K562 (cell line): ENCODE measurements at regions not wholly inside any gene's neighbourhood (a gene's known extent, or its start where the extent isn't known, plus 50 kb on each side); places are given as distances from the start of the nearest gene placed in this dataset.

ENCODE experiments used
- ATAC-seq: fragments of 200-7000 bp; cut with Tn5 transposase; 3 replicates; pipeline ENCODE4 v1.9.1; 2020; ENCODE audit warnings: moderate library complexity
- BruUV-seq: library from RNA; stranded (reverse); fragments of 400-500 nt; replicated peaks from 2 replicates; lab custom pipeline; 2021; lab: Mats Ljungman, UMichigan
- CTCF ChIA-PET: fragments of 300-600 bp; formaldehyde crosslinking; extraction: SDS; loops from one replicate; lab custom pipeline; 2021; ENCODE audit warnings: low intra/inter-chr PET ratio; lab: Yijun Ruan, JAX
- POLR2A ChIA-PET: fragments of 300-600, 350-650 bp; sonication (Branson Sonifier 250); formaldehyde crosslinking; extraction: SDS; loops from one replicate; lab custom pipeline; 2021; ENCODE audit warnings: antibody characterized with exemption, inconsistent platforms; lab: Yijun Ruan, JAX
- DNase-seq, 4 experiments: peaks; one replicate each; pipeline versions ENCODE4 v3.0.0 to v3.0.0-alpha.2; 2011 to 2018; ENCODE audit warnings: low spot score in 3 of 4, mixed read lengths in 3 of 4; ENCODE audit errors: extremely low read depth in 1 of 4
- FAIRE-seq: peaks from 2 replicates; lab custom pipeline; 2011; peaks lifted over from hg19 to GRCh38; lab: Jason Lieb, UNC
- H2AFZ ChIP-seq: 2 replicates; pipeline ENCODE4 v1.6.0; 2011; ENCODE audit warnings: low read depth, low read length, control low read depth, inconsistent platforms
- H3K27ac ChIP-seq: fragments of 200-600 bp; 3 replicates; pipeline ENCODE4 v1.8.0; 2011; ENCODE audit warnings: low read depth, mild to moderate bottlenecking, control low read depth, inconsistent platforms, low read length, moderate library complexity, mixed read lengths; ENCODE audit errors: extremely low read depth
- H3K27me3 ChIP-seq, 2 experiments: fragments of 300-600 bp in 1 of 2; 2 replicates in 1 of 2; 3 replicates in 1 of 2; pipeline versions ENCODE4 v1.6.0 to v1.8.0; 2011; ENCODE audit warnings: inconsistent platforms in 2 of 2, low read length in 2 of 2, mild to moderate bottlenecking in 1 of 2, mixed read lengths in 1 of 2, moderate library complexity in 1 of 2; ENCODE audit not compliant: control insufficient read depth in 2 of 2, insufficient read depth in 2 of 2
- H3K36me3 ChIP-seq: fragments of 300-600 bp; 3 replicates; pipeline ENCODE4 v1.8.0; 2011; ENCODE audit warnings: mild to moderate bottlenecking, low read length, inconsistent platforms; ENCODE audit not compliant: control insufficient read depth, insufficient read depth
- H3K4me1 ChIP-seq, 2 experiments: fragments of 200-600 bp in 1 of 2; replicated peaks in 1 of 2; 2 replicates in 1 of 2; 3 replicates in 1 of 2; pipeline versions ENCODE4 v1.5.1 to v1.8.0; 2011; ENCODE audit warnings: inconsistent platforms in 2 of 2, low read length in 2 of 2, mild to moderate bottlenecking in 1 of 2, mixed read lengths in 1 of 2, moderate library complexity in 1 of 2; ENCODE audit not compliant: control insufficient read depth in 2 of 2, insufficient read depth in 2 of 2
- H3K4me2 ChIP-seq: 2 replicates; pipeline ENCODE4 v1.6.1; 2011; ENCODE audit warnings: low read length, control low read depth, inconsistent platforms, mixed read lengths; ENCODE audit not compliant: insufficient read depth
- H3K4me3 ChIP-seq: fragments of 200-600 bp; sonication (generic), shearing (Covaris generic); 2 replicates; pipeline ENCODE4 v1.5.1; 2016; ENCODE audit warnings: control low read depth, inconsistent platforms
- H3K79me2 ChIP-seq: fragments of 200-600 bp; 3 replicates; pipeline ENCODE4 v1.8.0; 2011; ENCODE audit warnings: low read length, inconsistent platforms; ENCODE audit not compliant: control insufficient read depth, insufficient read depth
- H3K9ac ChIP-seq, 2 experiments: 2 replicates each; pipeline versions ENCODE4 v1.6.0 to v1.6.1; 2011; ENCODE audit warnings: low read depth in 2 of 2, low read length in 2 of 2, control low read depth in 1 of 2, inconsistent platforms in 1 of 2, mild to moderate bottlenecking in 1 of 2, mixed read lengths in 1 of 2; ENCODE audit not compliant: insufficient read depth in 1 of 2
- H3K9me1 ChIP-seq: one replicate; pipeline ENCODE4 v1.6.0; 2011; ENCODE audit warnings: inconsistent platforms, mild to moderate bottlenecking, low read length, moderate library complexity; ENCODE audit not compliant: control insufficient read depth, insufficient read depth
- H3K9me3 ChIP-seq: replicated peaks from 2 replicates; pipeline ENCODE4 v1.5.1; 2011; ENCODE audit warnings: low read depth, low read length, inconsistent platforms; ENCODE audit not compliant: control insufficient read depth, insufficient read depth
- H4K20me1 ChIP-seq: replicated peaks from 2 replicates; pipeline ENCODE4 v1.6.1; 2011; ENCODE audit warnings: low read length, inconsistent platforms, mixed read lengths; ENCODE audit not compliant: control insufficient read depth, insufficient read depth
- FOXM1 ChIP-seq, 2 experiments: fragments of 450-650 bp in 1 of 2; sonication (generic) in 1 of 2; formaldehyde crosslinking in 1 of 2; IDR thresholded peaks; 2 replicates each; pipeline versions ENCODE4 v1.6.1 to v1.9.0; 2017 to 2022; ENCODE audit warnings: low read depth in 2 of 2, mild to moderate bottlenecking in 2 of 2, missing genetic modification reagents in 1 of 2, moderate library complexity in 1 of 2
- GTF2A2 ChIP-seq: IDR thresholded peaks from 2 replicates; pipeline ENCODE4 v1.6.1; 2016; ENCODE audit warnings: mild to moderate bottlenecking, missing genetic modification characterization, missing compliant biosample characterization
- SETDB1 ChIP-seq: IDR thresholded peaks from one replicate; pipeline ENCODE4 v1.6.1; 2012; ENCODE audit warnings: low read length, control low read depth, inconsistent platforms
- SP1 ChIP-seq: sonication (generic); formaldehyde crosslinking; IDR thresholded peaks from 2 replicates; pipeline ENCODE4 v1.8.1; 2022; ENCODE audit warnings: mild to moderate bottlenecking, missing genetic modification reagents
- TCF7 ChIP-seq: sonication (generic); IDR thresholded peaks from 2 replicates; pipeline ENCODE4 v1.6.1; 2016; ENCODE audit warnings: antibody characterized with exemption, borderline replicate concordance
- YY1 ChIP-seq, 3 experiments: IDR thresholded peaks; 2 replicates each; pipeline ENCODE4 v1.6.1; 2011; ENCODE audit warnings: low read length in 2 of 3, mild to moderate bottlenecking in 2 of 3, moderate library complexity in 2 of 3, borderline replicate concordance in 1 of 3, control low read depth in 1 of 3, low read depth in 1 of 3; ENCODE audit not compliant: insufficient read depth in 3 of 3, insufficient replicate concordance in 2 of 3, control insufficient read depth in 1 of 3, insufficient read length in 1 of 3; ENCODE audit errors: extremely low read depth in 1 of 3
- WGBS: fragments of 100-300 bp; shearing (Covaris generic); methylation state at CpG from one replicate; pipeline ENCODE4 v1.1.6; 2016; ENCODE audit warnings: low coverage, mixed read lengths; ENCODE audit not compliant: insufficient coverage; ENCODE audit errors: missing lambda C conversion rate; 5-methylcytosine and 5-hydroxymethylcytosine counted together
- in situ Hi-C: fragments of 300-500 bp; cut with MboI; formaldehyde crosslinking; loops from 4 replicates; pipeline ENCODE4 v1.15.0; 2018; ENCODE audit warnings: inconsistent platforms, mixed read lengths
- intact Hi-C: fragments of 100-400 bp; cut with micrococcal nuclease; formaldehyde crosslinking; loops from 2 replicates; pipeline ENCODE4 v1.14.2; 2022
- TF ChIP-seq, protein P1 (sequence below): sonication (generic); formaldehyde crosslinking; IDR thresholded peaks from 2 replicates; pipeline ENCODE4 v1.8.0; 2022; ENCODE audit warnings: mild to moderate bottlenecking, missing genetic modification reagents, borderline replicate concordance
- TF ChIP-seq, protein P2 (sequence below): fragments of 250-450 bp; sonication (Bioruptor Pico); IDR thresholded peaks from 2 replicates; pipeline ENCODE4 v1.6.1; 2021; ENCODE audit warnings: mild to moderate bottlenecking
- TF ChIP-seq, protein P3 (sequence below): fragments of 450-650 bp; conservative IDR thresholded peaks from 2 replicates; pipeline ENCODE4 v1.6.1; 2016; ENCODE audit warnings: missing genetic modification characterization, low read depth, mild to moderate bottlenecking, control low read depth, missing compliant biosample characterization

DNA sequence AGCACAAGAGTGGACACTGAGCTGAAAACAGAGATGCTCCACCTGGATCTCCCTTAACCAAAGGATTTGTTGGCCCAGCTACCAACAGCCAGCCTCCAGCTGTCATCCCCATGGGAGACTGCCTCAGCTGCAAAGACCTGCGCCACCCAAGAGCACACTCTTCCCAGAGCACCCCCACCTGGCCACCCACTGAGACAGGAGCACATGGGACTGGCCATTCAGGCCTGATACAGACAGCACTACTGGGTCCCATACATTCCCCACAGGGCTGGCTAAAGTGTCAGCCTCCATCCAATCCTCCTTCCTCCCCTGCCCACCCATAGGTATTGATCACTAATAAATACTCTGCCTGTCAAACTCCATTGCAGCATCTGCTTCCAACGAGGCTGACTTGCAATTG is 241.5 kb downstream of the BCL11B start:
- FAIRE-seq, result no peak
- CTCF ChIA-PET, result no interaction called here

DNA sequence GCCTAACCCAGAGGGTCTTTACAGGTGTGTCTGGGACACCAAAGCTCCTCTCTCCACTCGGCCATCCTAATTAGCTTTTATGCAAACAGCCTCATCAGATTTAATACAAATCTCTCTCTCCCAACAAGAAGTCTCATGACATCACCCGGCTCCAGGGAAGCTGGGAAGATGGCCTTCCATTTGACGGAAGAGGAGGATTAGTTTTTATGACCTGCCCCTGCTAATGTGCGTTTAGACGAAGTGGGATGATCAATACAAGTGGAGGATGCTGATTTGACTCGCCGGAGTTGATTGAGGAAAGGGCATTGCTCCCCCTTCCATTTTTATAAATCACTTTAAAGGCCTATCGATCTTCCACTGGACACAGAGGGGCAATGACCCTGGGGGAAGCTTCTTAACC is 239.2 kb downstream of the BCL11B start:
- Histone ChIP-seq H4K20me1 (no peaks in the 10 kb centered on the region), H2AFZ (no peak overlapping the region), H3K4me1 (no peaks in the 10 kb centered on the region), H3K9ac (no peak overlapping the region), H3K9me3 (no peaks in the 10 kb centered on the region), H3K79me2 (no peaks in the 10 kb centered on the region), H3K4me2 (no peak overlapping the region), H3K27me3 (no peaks in the 10 kb centered on the region), H3K4me3 (no peak overlapping the region), H3K36me3 (no peaks in the 10 kb centered on the region), H3K27ac (no peak overlapping the region), H3K9me1 (no peaks in the 10 kb centered on the region)
- intact Hi-C loops, result no loop called here
- BruUV-seq, result no TSS peak
- ChIA-PET CTCF (no interaction called here), POLR2A (no interaction called here)
- FAIRE-seq (no peak), DNase-seq (no peak), ATAC-seq (no peak)
- WGBS, result 4% methylated on average over 8 of the region's 8 CpGs
- in situ Hi-C loops, result no loop called here
- TF ChIP-seq, protein P1, sequence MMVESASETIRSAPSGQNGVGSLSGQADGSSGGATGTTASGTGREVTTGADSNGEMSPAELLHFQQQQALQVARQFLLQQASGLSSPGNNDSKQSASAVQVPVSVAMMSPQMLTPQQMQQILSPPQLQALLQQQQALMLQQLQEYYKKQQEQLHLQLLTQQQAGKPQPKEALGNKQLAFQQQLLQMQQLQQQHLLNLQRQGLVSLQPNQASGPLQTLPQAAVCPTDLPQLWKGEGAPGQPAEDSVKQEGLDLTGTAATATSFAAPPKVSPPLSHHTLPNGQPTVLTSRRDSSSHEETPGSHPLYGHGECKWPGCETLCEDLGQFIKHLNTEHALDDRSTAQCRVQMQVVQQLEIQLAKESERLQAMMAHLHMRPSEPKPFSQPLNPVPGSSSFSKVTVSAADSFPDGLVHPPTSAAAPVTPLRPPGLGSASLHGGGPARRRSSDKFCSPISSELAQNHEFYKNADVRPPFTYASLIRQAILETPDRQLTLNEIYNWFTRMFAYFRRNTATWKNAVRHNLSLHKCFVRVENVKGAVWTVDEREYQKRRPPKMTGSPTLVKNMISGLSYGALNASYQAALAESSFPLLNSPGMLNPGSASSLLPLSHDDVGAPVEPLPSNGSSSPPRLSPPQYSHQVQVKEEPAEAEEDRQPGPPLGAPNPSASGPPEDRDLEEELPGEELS (CRISPR knock-in tag), result no peak
- TF ChIP-seq, protein P2, sequence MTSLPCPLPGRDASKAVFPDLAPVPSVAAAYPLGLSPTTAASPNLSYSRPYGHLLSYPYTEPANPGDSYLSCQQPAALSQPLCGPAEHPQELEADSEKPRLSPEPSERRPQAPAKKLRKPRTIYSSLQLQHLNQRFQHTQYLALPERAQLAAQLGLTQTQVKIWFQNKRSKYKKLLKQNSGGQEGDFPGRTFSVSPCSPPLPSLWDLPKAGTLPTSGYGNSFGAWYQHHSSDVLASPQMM, result no peak
- TF ChIP-seq SETDB1 (no peak), GTF2A2 (no peak), YY1 (IDR thresholded peaks at IDR 0.05; ENCODE audit: borderline replicate concordance in 1 of 3, control insufficient read depth in 1 of 3, extremely low read depth in 1 of 3, insufficient read depth in 3 of 3, insufficient read length in 1 of 3, insufficient replicate concordance in 2 of 3, low read depth in 1 of 3, low read length in 2 of 3) (no peak)
- TF ChIP-seq, protein P3, sequence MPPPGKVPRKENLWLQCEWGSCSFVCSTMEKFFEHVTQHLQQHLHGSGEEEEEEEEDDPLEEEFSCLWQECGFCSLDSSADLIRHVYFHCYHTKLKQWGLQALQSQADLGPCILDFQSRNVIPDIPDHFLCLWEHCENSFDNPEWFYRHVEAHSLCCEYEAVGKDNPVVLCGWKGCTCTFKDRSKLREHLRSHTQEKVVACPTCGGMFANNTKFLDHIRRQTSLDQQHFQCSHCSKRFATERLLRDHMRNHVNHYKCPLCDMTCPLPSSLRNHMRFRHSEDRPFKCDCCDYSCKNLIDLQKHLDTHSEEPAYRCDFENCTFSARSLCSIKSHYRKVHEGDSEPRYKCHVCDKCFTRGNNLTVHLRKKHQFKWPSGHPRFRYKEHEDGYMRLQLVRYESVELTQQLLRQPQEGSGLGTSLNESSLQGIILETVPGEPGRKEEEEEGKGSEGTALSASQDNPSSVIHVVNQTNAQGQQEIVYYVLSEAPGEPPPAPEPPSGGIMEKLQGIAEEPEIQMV (tag), result no peak

More for the DNA sequence above, 241.5 kb downstream of the BCL11B start:
- ATAC-seq (no peak), DNase-seq (no peak)
- POLR2A ChIA-PET, result interaction anchor here (0.7 kb wide), 1 partner anchor 75 kb away, joined by 3 read pairs; no protein-coding TSS in a partner anchor
- no peak overlapping the region for H3K4me2 ChIP-seq
- no peaks in the 10 kb centered on the region for H3K4me1 ChIP-seq
- H3K9me1 ChIP-seq, result no peaks in the 10 kb centered on the region
- BruUV-seq, result no TSS peak
- no peak overlapping the region for H3K9ac ChIP-seq
- no peaks in the 10 kb centered on the region for H4K20me1 ChIP-seq
- 0% methylated on average over 2 of the region's 2 CpGs for WGBS
- H3K79me2 ChIP-seq, result no peaks in the 10 kb centered on the region
- intact Hi-C loops, result no loop called here
- H3K9me3 ChIP-seq, result no peaks in the 10 kb centered on the region
- no peaks in the 10 kb centered on the region for H3K36me3 ChIP-seq
- H3K27me3 ChIP-seq, result no peaks in the 10 kb centered on the region
- TF ChIP-seq TCF7, result no peak
- TF ChIP-seq SP1, result no peak
- TF ChIP-seq FOXM1 (IDR thresholded peaks at IDR 0.05; ENCODE audit: low read depth), result no peak
- no peak for TF ChIP-seq FOXM1 (CRISPR knock-in tag; IDR thresholded peaks at IDR 0.05; ENCODE audit: low read depth)
- no peak overlapping the region for H3K4me3 ChIP-seq
- in situ Hi-C loops, result no loop called here
- H2AFZ ChIP-seq, result no peak overlapping the region
- no peak overlapping the region for H3K27ac ChIP-seq
